ENCODE measurements at regions not wholly inside any gene's neighbourhood (a gene's known extent, or its start where the extent isn't known, plus 50 kb on each side); places are given as distances from the start of the nearest gene placed in this dataset.

- Histone ChIP-seq H3K36me3 (replicated peaks in 1 of 2; ENCODE audit: control insufficient read depth in 1 of 2, insufficient read depth in 2 of 2, low read length in 1 of 2) (no peaks in the 10 kb centered on the region), H3K27ac (ENCODE audit: low read depth in 2 of 2, low read length in 1 of 2) (no peak overlapping the region), H3K27me3 (ENCODE audit: insufficient read depth) (no peaks in the 10 kb centered on the region), H3K9me3 (no peaks in the 10 kb centered on the region), H3K9ac (no peak overlapping the region), H3K9me2 (no peaks in the 10 kb centered on the region), H3K4me2 (no peak overlapping the region), H4K20me1 (ENCODE audit: insufficient read depth) (no peaks in the 10 kb centered on the region), H2AFZ (ENCODE audit: low read depth) (no peak overlapping the region), H3K4me1 (ENCODE audit: control insufficient read depth in 1 of 2, insufficient read depth in 2 of 2, low read depth in 1 of 2, low read length in 1 of 2) (no peaks in the 10 kb centered on the region), H3K79me2 (ENCODE audit: insufficient read depth) (no peaks in the 10 kb centered on the region), H3F3A (replicated peaks; ENCODE audit: insufficient read depth) (no peaks in the 10 kb centered on the region), H3K4me3 (ENCODE audit: low read depth in 2 of 2, low read length in 1 of 2) (no peak overlapping the region)
- ChIA-PET CTCF (no interaction called here), POLR2A (no interaction called here)
- WGBS (ENCODE audit: low lambda C conversion rate) = 6% methylated on average over 3 of the region's 3 CpGs
- no peak for DNase-seq
- TF ChIP-seq CHD2 (IDR thresholded peaks at IDR 0.05; ENCODE audit: low read length, partially characterized antibody) = no peak
- no peak for TF ChIP-seq RCOR1 (IDR thresholded peaks at IDR 0.05; ENCODE audit: low read length)
- TF ChIP-seq, protein P1, sequence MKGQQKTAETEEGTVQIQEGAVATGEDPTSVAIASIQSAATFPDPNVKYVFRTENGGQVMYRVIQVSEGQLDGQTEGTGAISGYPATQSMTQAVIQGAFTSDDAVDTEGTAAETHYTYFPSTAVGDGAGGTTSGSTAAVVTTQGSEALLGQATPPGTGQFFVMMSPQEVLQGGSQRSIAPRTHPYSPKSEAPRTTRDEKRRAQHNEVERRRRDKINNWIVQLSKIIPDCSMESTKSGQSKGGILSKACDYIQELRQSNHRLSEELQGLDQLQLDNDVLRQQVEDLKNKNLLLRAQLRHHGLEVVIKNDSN (IDR thresholded peaks at IDR 0.05; ENCODE audit: borderline replicate concordance, low read depth) = no peak
- no peak for TF ChIP-seq SIN3A (IDR thresholded peaks at IDR 0.05; ENCODE audit: borderline replicate concordance, low read depth, low read length)
- TF ChIP-seq YY1 (IDR thresholded peaks at IDR 0.05; ENCODE audit: low read depth) = no peak
- no peak for TF ChIP-seq TCF12 (IDR thresholded peaks at IDR 0.05)
- no peak for TF ChIP-seq MAX (IDR thresholded peaks at IDR 0.05; ENCODE audit: low read depth)
- no peak for TF ChIP-seq RXRA (IDR thresholded peaks at IDR 0.05; ENCODE audit: borderline replicate concordance, low read depth)
- TF ChIP-seq ZBTB33 (IDR thresholded peaks at IDR 0.05; ENCODE audit: borderline replicate concordance, low read depth) = no peak
- no peak for TF ChIP-seq MEF2A (IDR thresholded peaks at IDR 0.05; ENCODE audit: borderline replicate concordance, low read depth)
- TF ChIP-seq SMC3 (IDR thresholded peaks at IDR 0.05; ENCODE audit: low read depth, low read length) = no peak
- TF ChIP-seq POLR2AphosphoS5 (IDR thresholded peaks at IDR 0.05; ENCODE audit: low read depth, low read length) = no peak
- no peak for TF ChIP-seq PBX3 (IDR thresholded peaks at IDR 0.05)
Observed at GRCh38 chr5:29942089-29942488, 1251.4 kb upstream of the CDH6 start.

- ChIA-PET CTCF (no interaction called here), POLR2A (no interaction called here)
- no peak for DNase-seq
- H3K36me3 ChIP-seq (replicated peaks in 1 of 2; ENCODE audit: control insufficient read depth in 1 of 2, insufficient read depth in 2 of 2, low read length in 1 of 2) = no peaks in the 10 kb centered on the region
- no peak overlapping the region for H2AFZ ChIP-seq (ENCODE audit: low read depth)
- H3K4me1 ChIP-seq (ENCODE audit: control insufficient read depth in 1 of 2, insufficient read depth in 2 of 2, low read depth in 1 of 2, low read length in 1 of 2) = no peaks in the 10 kb centered on the region
- WGBS (ENCODE audit: low lambda C conversion rate) = 28% methylated on average over 1 of the region's 1 CpG
- no peaks in the 10 kb centered on the region for H4K20me1 ChIP-seq (ENCODE audit: insufficient read depth)
- H3F3A ChIP-seq (replicated peaks; ENCODE audit: insufficient read depth) = no peaks in the 10 kb centered on the region
- H3K9ac ChIP-seq = no peak overlapping the region
- H3K9me2 ChIP-seq = no peaks in the 10 kb centered on the region
- H3K27me3 ChIP-seq (ENCODE audit: insufficient read depth) = no peaks in the 10 kb centered on the region
- no peak overlapping the region for H3K4me3 ChIP-seq (ENCODE audit: low read depth in 2 of 2, low read length in 1 of 2)
- H3K27ac ChIP-seq (ENCODE audit: low read depth in 2 of 2, low read length in 1 of 2) = no peak overlapping the region
- no peak overlapping the region for H3K4me2 ChIP-seq
- H3K79me2 ChIP-seq (ENCODE audit: insufficient read depth) = no peaks in the 10 kb centered on the region
- H3K9me3 ChIP-seq = no peaks in the 10 kb centered on the region
- TF ChIP-seq ZBTB33 (IDR thresholded peaks at IDR 0.05; ENCODE audit: borderline replicate concordance, low read depth) (no peak), FOXJ3 (CRISPR knock-in tag; IDR thresholded peaks at IDR 0.05) (no peak), SIN3A (IDR thresholded peaks at IDR 0.05; ENCODE audit: borderline replicate concordance, low read depth, low read length) (no peak), NFIC (IDR thresholded peaks at IDR 0.05; ENCODE audit: borderline replicate concordance) (no peak), EZH2phosphoT487 (IDR thresholded peaks at IDR 0.05; ENCODE audit: borderline replicate concordance, low read depth) (no peak), GABPA (IDR thresholded peaks at IDR 0.05; ENCODE audit: low read depth) (no peak), POLR2AphosphoS5 (IDR thresholded peaks at IDR 0.05; ENCODE audit: low read depth, low read length) (no peak), TAF1 (IDR thresholded peaks at IDR 0.05; ENCODE audit: borderline replicate concordance, low read depth, low read length) (no peak)
- TF ChIP-seq, protein P2, sequence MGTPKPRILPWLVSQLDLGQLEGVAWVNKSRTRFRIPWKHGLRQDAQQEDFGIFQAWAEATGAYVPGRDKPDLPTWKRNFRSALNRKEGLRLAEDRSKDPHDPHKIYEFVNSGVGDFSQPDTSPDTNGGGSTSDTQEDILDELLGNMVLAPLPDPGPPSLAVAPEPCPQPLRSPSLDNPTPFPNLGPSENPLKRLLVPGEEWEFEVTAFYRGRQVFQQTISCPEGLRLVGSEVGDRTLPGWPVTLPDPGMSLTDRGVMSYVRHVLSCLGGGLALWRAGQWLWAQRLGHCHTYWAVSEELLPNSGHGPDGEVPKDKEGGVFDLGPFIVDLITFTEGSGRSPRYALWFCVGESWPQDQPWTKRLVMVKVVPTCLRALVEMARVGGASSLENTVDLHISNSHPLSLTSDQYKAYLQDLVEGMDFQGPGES (IDR thresholded peaks at IDR 0.05; ENCODE audit: low read depth, low read length) = no peak
- TF ChIP-seq, protein P3, sequence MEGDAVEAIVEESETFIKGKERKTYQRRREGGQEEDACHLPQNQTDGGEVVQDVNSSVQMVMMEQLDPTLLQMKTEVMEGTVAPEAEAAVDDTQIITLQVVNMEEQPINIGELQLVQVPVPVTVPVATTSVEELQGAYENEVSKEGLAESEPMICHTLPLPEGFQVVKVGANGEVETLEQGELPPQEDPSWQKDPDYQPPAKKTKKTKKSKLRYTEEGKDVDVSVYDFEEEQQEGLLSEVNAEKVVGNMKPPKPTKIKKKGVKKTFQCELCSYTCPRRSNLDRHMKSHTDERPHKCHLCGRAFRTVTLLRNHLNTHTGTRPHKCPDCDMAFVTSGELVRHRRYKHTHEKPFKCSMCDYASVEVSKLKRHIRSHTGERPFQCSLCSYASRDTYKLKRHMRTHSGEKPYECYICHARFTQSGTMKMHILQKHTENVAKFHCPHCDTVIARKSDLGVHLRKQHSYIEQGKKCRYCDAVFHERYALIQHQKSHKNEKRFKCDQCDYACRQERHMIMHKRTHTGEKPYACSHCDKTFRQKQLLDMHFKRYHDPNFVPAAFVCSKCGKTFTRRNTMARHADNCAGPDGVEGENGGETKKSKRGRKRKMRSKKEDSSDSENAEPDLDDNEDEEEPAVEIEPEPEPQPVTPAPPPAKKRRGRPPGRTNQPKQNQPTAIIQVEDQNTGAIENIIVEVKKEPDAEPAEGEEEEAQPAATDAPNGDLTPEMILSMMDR (IDR thresholded peaks at IDR 0.05) = no peak
Observed at GRCh38 chr5:29939988-29940387, 1253.5 kb upstream of the CDH6 start.

All from SK-N-SH (cell line).